ENCODE measurements at regions not wholly inside any gene's neighbourhood (a gene's known extent, or its start where the extent isn't known, plus 50 kb on each side); places are given as distances from the start of the nearest gene placed in this dataset.

- TF ChIP-seq, protein P1, sequence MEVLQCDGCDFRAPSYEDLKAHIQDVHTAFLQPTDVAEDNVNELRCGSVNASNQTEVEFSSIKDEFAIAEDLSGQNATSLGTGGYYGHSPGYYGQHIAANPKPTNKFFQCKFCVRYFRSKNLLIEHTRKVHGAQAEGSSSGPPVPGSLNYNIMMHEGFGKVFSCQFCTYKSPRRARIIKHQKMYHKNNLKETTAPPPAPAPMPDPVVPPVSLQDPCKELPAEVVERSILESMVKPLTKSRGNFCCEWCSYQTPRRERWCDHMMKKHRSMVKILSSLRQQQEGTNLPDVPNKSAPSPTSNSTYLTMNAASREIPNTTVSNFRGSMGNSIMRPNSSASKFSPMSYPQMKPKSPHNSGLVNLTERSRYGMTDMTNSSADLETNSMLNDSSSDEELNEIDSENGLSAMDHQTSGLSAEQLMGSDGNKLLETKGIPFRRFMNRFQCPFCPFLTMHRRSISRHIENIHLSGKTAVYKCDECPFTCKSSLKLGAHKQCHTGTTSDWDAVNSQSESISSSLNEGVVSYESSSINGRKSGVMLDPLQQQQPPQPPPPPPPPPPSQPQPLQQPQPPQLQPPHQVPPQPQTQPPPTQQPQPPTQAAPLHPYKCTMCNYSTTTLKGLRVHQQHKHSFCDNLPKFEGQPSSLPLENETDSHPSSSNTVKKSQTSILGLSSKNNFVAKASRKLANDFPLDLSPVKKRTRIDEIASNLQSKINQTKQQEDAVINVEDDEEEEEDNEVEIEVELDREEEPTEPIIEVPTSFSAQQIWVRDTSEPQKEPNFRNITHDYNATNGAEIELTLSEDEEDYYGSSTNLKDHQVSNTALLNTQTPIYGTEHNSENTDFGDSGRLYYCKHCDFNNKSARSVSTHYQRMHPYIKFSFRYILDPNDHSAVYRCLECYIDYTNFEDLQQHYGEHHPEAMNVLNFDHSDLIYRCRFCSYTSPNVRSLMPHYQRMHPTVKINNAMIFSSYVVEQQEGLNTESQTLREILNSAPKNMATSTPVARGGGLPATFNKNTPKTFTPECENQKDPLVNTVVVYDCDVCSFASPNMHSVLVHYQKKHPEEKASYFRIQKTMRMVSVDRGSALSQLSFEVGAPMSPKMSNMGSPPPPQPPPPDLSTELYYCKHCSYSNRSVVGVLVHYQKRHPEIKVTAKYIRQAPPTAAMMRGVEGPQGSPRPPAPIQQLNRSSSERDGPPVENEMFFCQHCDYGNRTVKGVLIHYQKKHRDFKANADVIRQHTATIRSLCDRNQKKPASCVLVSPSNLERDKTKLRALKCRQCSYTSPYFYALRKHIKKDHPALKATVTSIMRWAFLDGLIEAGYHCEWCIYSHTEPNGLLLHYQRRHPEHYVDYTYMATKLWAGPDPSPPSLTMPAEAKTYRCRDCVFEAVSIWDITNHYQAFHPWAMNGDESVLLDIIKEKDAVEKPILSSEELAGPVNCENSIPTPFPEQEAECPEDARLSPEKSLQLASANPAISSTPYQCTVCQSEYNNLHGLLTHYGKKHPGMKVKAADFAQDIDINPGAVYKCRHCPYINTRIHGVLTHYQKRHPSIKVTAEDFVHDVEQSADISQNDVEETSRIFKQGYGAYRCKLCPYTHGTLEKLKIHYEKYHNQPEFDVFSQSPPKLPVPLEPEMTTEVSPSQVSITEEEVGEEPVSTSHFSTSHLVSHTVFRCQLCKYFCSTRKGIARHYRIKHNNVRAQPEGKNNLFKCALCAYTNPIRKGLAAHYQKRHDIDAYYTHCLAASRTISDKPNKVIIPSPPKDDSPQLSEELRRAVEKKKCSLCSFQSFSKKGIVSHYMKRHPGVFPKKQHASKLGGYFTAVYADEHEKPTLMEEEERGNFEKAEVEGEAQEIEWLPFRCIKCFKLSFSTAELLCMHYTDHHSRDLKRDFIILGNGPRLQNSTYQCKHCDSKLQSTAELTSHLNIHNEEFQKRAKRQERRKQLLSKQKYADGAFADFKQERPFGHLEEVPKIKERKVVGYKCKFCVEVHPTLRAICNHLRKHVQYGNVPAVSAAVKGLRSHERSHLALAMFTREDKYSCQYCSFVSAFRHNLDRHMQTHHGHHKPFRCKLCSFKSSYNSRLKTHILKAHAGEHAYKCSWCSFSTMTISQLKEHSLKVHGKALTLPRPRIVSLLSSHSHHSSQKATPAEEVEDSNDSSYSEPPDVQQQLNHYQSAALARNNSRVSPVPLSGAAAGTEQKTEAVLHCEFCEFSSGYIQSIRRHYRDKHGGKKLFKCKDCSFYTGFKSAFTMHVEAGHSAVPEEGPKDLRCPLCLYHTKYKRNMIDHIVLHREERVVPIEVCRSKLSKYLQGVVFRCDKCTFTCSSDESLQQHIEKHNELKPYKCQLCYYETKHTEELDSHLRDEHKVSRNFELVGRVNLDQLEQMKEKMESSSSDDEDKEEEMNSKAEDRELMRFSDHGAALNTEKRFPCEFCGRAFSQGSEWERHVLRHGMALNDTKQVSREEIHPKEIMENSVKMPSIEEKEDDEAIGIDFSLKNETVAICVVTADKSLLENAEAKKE (CRISPR knock-in tag; IDR thresholded peaks at IDR 0.05), result no peak
- TF ChIP-seq NANOG (IDR thresholded peaks at IDR 0.05; ENCODE audit: borderline replicate concordance) (no peak), CREB1 (CRISPR knock-in tag; IDR thresholded peaks at IDR 0.05; ENCODE audit: low read depth) (no peak), ZNF331 (CRISPR knock-in tag; IDR thresholded peaks at IDR 0.05; ENCODE audit: low read depth) (no peak), STAT1 (IDR thresholded peaks at IDR 0.05; ENCODE audit: unreplicated experiment) (no peak), EZH2phosphoT487 (IDR thresholded peaks at IDR 0.05; ENCODE audit: unreplicated experiment) (no peak)
- TF ChIP-seq, protein P2, sequence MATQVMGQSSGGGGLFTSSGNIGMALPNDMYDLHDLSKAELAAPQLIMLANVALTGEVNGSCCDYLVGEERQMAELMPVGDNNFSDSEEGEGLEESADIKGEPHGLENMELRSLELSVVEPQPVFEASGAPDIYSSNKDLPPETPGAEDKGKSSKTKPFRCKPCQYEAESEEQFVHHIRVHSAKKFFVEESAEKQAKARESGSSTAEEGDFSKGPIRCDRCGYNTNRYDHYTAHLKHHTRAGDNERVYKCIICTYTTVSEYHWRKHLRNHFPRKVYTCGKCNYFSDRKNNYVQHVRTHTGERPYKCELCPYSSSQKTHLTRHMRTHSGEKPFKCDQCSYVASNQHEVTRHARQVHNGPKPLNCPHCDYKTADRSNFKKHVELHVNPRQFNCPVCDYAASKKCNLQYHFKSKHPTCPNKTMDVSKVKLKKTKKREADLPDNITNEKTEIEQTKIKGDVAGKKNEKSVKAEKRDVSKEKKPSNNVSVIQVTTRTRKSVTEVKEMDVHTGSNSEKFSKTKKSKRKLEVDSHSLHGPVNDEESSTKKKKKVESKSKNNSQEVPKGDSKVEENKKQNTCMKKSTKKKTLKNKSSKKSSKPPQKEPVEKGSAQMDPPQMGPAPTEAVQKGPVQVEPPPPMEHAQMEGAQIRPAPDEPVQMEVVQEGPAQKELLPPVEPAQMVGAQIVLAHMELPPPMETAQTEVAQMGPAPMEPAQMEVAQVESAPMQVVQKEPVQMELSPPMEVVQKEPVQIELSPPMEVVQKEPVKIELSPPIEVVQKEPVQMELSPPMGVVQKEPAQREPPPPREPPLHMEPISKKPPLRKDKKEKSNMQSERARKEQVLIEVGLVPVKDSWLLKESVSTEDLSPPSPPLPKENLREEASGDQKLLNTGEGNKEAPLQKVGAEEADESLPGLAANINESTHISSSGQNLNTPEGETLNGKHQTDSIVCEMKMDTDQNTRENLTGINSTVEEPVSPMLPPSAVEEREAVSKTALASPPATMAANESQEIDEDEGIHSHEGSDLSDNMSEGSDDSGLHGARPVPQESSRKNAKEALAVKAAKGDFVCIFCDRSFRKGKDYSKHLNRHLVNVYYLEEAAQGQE (IDR thresholded peaks at IDR 0.05; ENCODE audit: unreplicated experiment), result no peak
These were observed 191.7 kb upstream of the FERD3L start (continued) for GRCh38 chr7:19336836-19337383.
